K562 (cell line): ENCODE measurements at regions not wholly inside any gene's neighbourhood (a gene's known extent, or its start where the extent isn't known, plus 50 kb on each side); places are given as distances from the start of the nearest gene placed in this dataset.

Source experiments
- BDP1 ChIP-seq: IDR thresholded peaks from 3 replicates; pipeline ENCODE4 v1.6.1; 2011; ENCODE audit not compliant: insufficient read length, insufficient read depth
- CBX2 ChIP-seq: fragments of 200-600 bp; sonication (generic); IDR thresholded peaks from one replicate; pipeline ENCODE4 v1.6.1; 2012; ENCODE audit warnings: mild to moderate bottlenecking, low read length, inconsistent platforms; ENCODE audit not compliant: insufficient read depth, poor library complexity, severe bottlenecking
- CEBPB ChIP-seq: fragments of 450-650 bp; IDR thresholded peaks from 2 replicates; pipeline ENCODE4 v1.6.1; 2016; ENCODE audit warnings: missing genetic modification characterization, missing compliant biosample characterization
- NFE2L1 ChIP-seq: fragments of 450-650 bp; IDR thresholded peaks from 2 replicates; pipeline ENCODE4 v1.6.1; 2016; ENCODE audit warnings: missing genetic modification characterization, low read depth, mild to moderate bottlenecking, missing compliant biosample characterization, moderate library complexity, borderline replicate concordance
- TAF1 ChIP-seq: IDR thresholded peaks from 2 replicates; pipeline ENCODE4 v1.6.1; 2011; ENCODE audit warnings: mild to moderate bottlenecking, low read length, moderate library complexity; ENCODE audit not compliant: insufficient read depth, control insufficient read depth, severe bottlenecking; ENCODE audit errors: extremely low read depth
- TBL1XR1 ChIP-seq, 2 experiments: IDR thresholded peaks; 2 replicates each; pipeline ENCODE4 v1.6.1; 2012; ENCODE audit warnings: improper control_type of control experiment in 2 of 2, low read length in 2 of 2, mild to moderate bottlenecking in 1 of 2
- U2AF2 ChIP-seq: fragments of 200-400 bp; formaldehyde crosslinking; optimal IDR thresholded peaks from 2 replicates; pipeline ENCODE3; 2017; ENCODE audit warnings: low read depth, mild to moderate bottlenecking, low read length
- TF ChIP-seq, protein P1 (sequence below), 3 experiments: IDR thresholded peaks in 2 of 3; conservative IDR thresholded peaks in 1 of 3; 2 replicates each; pipeline ENCODE4 v1.5.1; 2011 to 2012; ENCODE audit warnings: low read length in 3 of 3, mild to moderate bottlenecking in 3 of 3, control low read depth in 2 of 3, improper control_type of control experiment in 1 of 3, inconsistent platforms in 1 of 3, low read depth in 1 of 3, mixed read lengths in 1 of 3, moderate library complexity in 1 of 3; ENCODE audit not compliant: insufficient read depth in 2 of 3

DNA sequence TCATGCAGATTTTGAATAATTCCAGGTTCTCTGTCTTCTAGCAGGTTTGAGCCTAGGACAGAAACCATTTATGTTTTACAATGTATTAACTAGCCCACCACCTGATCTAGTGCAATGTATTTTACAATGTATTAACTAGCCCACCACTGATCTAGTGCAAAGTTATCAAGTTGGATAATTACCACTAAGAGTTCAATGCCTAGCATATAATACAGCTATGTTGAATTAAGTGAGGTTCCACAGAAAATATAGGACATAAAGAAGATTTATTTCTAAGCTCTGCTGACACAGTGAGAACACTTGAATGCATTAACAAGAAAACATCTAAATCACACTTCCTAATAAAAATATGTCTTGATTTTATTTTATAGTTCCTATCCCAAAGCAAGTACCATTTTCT, 854.6 kb upstream of the NEGR1 start:
- TF ChIP-seq, protein P1, sequence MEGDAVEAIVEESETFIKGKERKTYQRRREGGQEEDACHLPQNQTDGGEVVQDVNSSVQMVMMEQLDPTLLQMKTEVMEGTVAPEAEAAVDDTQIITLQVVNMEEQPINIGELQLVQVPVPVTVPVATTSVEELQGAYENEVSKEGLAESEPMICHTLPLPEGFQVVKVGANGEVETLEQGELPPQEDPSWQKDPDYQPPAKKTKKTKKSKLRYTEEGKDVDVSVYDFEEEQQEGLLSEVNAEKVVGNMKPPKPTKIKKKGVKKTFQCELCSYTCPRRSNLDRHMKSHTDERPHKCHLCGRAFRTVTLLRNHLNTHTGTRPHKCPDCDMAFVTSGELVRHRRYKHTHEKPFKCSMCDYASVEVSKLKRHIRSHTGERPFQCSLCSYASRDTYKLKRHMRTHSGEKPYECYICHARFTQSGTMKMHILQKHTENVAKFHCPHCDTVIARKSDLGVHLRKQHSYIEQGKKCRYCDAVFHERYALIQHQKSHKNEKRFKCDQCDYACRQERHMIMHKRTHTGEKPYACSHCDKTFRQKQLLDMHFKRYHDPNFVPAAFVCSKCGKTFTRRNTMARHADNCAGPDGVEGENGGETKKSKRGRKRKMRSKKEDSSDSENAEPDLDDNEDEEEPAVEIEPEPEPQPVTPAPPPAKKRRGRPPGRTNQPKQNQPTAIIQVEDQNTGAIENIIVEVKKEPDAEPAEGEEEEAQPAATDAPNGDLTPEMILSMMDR (IDR thresholded peaks at IDR 0.05 in 2 of 3, conservative IDR thresholded peaks at IDR 0.05 in 1 of 3; ENCODE audit: insufficient read depth in 2 of 3, low read depth in 1 of 3, low read length in 3 of 3), result no peak
- TF ChIP-seq TAF1 (no peak), U2AF2 (no peak), BDP1 (no peak), CEBPB (tag) (no peak), NFE2L1 (tag) (no peak), TBL1XR1 (IDR thresholded peaks at IDR 0.05; ENCODE audit: low read length in 2 of 2) (no peak), CBX2 (no peak)
